ENCODE measurements at regions not wholly inside any gene's neighbourhood (a gene's known extent, or its start where the extent isn't known, plus 50 kb on each side); places are given as distances from the start of the nearest gene placed in this dataset.

DNA sequence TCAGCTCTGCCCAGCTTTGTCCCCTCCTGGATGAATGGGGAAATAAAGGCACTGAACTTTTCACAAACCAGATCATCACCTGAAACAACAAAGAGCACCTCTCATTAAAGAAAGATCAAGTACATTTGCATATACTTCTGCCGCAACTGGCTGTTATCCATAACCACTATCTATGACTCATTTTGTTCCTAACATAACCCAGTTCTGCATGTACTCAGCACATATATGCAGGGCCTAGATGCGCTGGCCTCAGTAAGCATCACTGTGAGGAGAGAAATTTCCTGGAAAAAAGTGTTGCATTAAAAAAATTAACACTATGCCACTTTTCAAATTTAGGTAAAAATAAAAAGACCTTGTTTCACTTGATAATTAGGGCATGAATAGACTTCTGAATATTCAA, 1718.4 kb downstream of the TP53TG3F start:
- TF ChIP-seq, protein P1, sequence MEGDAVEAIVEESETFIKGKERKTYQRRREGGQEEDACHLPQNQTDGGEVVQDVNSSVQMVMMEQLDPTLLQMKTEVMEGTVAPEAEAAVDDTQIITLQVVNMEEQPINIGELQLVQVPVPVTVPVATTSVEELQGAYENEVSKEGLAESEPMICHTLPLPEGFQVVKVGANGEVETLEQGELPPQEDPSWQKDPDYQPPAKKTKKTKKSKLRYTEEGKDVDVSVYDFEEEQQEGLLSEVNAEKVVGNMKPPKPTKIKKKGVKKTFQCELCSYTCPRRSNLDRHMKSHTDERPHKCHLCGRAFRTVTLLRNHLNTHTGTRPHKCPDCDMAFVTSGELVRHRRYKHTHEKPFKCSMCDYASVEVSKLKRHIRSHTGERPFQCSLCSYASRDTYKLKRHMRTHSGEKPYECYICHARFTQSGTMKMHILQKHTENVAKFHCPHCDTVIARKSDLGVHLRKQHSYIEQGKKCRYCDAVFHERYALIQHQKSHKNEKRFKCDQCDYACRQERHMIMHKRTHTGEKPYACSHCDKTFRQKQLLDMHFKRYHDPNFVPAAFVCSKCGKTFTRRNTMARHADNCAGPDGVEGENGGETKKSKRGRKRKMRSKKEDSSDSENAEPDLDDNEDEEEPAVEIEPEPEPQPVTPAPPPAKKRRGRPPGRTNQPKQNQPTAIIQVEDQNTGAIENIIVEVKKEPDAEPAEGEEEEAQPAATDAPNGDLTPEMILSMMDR (IDR thresholded peaks at IDR 0.05) = no peak
- no peak for TF ChIP-seq ZFX (IDR thresholded peaks at IDR 0.05; ENCODE audit: borderline replicate concordance)
